ENCODE measurements at regions not wholly inside any gene's neighbourhood (a gene's known extent, or its start where the extent isn't known, plus 50 kb on each side); places are given as distances from the start of the nearest gene placed in this dataset.

DNA sequence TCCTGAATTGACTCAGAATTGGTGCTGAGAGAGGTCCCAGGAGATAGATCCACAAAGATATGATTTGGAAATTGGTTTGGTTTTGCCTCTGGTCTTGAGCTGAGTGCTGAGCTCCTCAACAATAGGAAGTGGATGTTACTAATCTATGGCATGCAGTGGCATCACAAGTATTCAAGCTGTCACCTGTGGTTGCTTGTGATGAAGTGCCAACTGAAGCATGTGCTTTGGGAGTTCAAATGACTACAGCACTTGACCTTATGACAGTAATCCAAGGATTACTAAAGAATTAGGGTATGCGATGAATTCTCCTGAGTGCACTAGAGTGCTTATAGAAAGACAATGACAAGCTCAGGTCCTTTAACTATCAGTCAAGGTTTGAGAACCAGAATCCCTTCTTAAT lies 406.2 kb downstream of the NOVA1 start:
- intact Hi-C loops (cut with micrococcal nuclease) = no loop called here
- Histone ChIP-seq H3K9me3 (replicated peaks; ENCODE audit: control insufficient read depth, insufficient read depth, low read depth, low read length) (no peaks in the 10 kb centered on the region), H3K9me1 (ENCODE audit: control insufficient read depth, insufficient read depth, low read length) (no peaks in the 10 kb centered on the region), H3K4me1 (replicated peaks in 1 of 2; ENCODE audit: control insufficient read depth in 2 of 2, insufficient read depth in 2 of 2, low read length in 2 of 2) (no peaks in the 10 kb centered on the region), H2AFZ (ENCODE audit: low read depth, low read length) (no peak overlapping the region), H3K36me3 (ENCODE audit: control insufficient read depth, insufficient read depth, low read length) (no peaks in the 10 kb centered on the region), H3K4me2 (ENCODE audit: insufficient read depth, low read length) (no peak overlapping the region), H3K27me3 (ENCODE audit: control insufficient read depth in 2 of 2, insufficient read depth in 2 of 2, low read length in 2 of 2) (no peaks in the 10 kb centered on the region), H3K79me2 (ENCODE audit: control insufficient read depth, insufficient read depth, low read length) (no peaks in the 10 kb centered on the region), H3K27ac (ENCODE audit: extremely low read depth, low read depth, low read length) (no peak overlapping the region), H4K20me1 (replicated peaks; ENCODE audit: control insufficient read depth, insufficient read depth, low read length) (no peaks in the 10 kb centered on the region), H3K9ac (ENCODE audit: insufficient read depth in 1 of 2, low read depth in 2 of 2, low read length in 2 of 2) (no peak overlapping the region), H3K4me3 (no peak overlapping the region)
- FAIRE-seq (no peak), DNase-seq (ENCODE audit: extremely low read depth in 1 of 4, low spot score in 3 of 4) (no peak), ATAC-seq (no peak)
- BruUV-seq (replicated peaks) = no TSS peak
- in situ Hi-C loops (cut with MboI) = no loop called here
- WGBS (ENCODE audit: insufficient coverage, low coverage, missing lambda C conversion rate) = 0% methylated on average over 1 of the region's 1 CpG
- TF ChIP-seq, protein P1, sequence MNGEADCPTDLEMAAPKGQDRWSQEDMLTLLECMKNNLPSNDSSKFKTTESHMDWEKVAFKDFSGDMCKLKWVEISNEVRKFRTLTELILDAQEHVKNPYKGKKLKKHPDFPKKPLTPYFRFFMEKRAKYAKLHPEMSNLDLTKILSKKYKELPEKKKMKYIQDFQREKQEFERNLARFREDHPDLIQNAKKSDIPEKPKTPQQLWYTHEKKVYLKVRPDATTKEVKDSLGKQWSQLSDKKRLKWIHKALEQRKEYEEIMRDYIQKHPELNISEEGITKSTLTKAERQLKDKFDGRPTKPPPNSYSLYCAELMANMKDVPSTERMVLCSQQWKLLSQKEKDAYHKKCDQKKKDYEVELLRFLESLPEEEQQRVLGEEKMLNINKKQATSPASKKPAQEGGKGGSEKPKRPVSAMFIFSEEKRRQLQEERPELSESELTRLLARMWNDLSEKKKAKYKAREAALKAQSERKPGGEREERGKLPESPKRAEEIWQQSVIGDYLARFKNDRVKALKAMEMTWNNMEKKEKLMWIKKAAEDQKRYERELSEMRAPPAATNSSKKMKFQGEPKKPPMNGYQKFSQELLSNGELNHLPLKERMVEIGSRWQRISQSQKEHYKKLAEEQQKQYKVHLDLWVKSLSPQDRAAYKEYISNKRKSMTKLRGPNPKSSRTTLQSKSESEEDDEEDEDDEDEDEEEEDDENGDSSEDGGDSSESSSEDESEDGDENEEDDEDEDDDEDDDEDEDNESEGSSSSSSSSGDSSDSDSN (IDR thresholded peaks at IDR 0.05; ENCODE audit: borderline replicate concordance in 1 of 2, low read depth in 2 of 2, low read length in 2 of 2) = no peak
- no peak for TF ChIP-seq ELF1 (tag; IDR thresholded peaks at IDR 0.05)
- no peak for TF ChIP-seq MAFG (tag; conservative IDR thresholded peaks at IDR 0.05)
- no peak for TF ChIP-seq HOXB6 (CRISPR knock-in tag; IDR thresholded peaks at IDR 0.05; ENCODE audit: borderline replicate concordance)
- TF ChIP-seq NCOA1 (IDR thresholded peaks at IDR 0.05; ENCODE audit: low read depth) = no peak
- TF ChIP-seq FUS (optimal IDR thresholded peaks at IDR 0.05; ENCODE audit: low read depth, low read length) = no peak
- ChIA-PET POLR2A (no interaction called here), CTCF (ENCODE audit: low intra/inter-chr PET ratio) (no interaction called here)

All from K562 (cell line).